ENCODE measurements at regions not wholly inside any gene's neighbourhood (a gene's known extent, or its start where the extent isn't known, plus 50 kb on each side); places are given as distances from the start of the nearest gene placed in this dataset.

DNA sequence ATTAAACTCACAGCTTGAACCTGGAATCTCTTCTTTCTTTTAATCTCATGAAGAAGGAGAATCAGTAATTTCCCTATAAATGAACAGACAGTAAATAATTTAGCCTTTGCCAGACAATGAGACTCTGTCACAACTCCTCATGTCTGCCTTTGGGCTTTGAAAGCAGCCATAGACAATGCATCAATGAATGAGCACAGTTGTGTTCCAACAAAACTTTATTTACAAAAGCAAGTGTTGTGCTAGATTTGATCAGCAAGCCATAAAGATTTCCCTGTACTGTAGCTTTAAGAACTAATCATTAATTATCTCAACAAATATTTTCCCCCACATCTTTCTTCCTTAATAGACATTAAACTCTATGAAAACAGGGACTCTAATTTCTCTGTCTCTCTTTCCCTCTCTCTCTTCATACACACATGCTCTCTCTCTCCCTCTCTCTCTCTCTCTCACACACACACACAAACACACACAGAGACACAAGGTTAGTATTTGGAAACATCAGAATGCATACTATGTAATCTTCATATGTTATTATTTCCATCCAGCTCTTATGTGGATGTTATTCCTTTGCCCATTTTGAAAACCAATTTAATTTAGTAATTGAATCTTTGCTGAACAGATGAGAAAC, 1209.8 kb upstream of the CDH6 start:
- H3K36me3 ChIP-seq (replicated peaks in 1 of 2; ENCODE audit: control insufficient read depth in 1 of 2, insufficient read depth in 2 of 2, low read length in 1 of 2) = no peaks in the 10 kb centered on the region
- no peak overlapping the region for H2AFZ ChIP-seq (ENCODE audit: low read depth)
- H3K9ac ChIP-seq = no peak overlapping the region
- H3K27ac ChIP-seq (ENCODE audit: low read depth in 2 of 2, low read length in 1 of 2) = no peak overlapping the region
- ChIA-PET CTCF (no interaction called here), POLR2A (no interaction called here)
- TF ChIP-seq FOSL2 (IDR thresholded peaks at IDR 0.05; ENCODE audit: borderline replicate concordance, low read depth) (no peak), GABPA (IDR thresholded peaks at IDR 0.05; ENCODE audit: low read depth) (no peak), NRF1 (IDR thresholded peaks at IDR 0.05; ENCODE audit: low read depth, low read length) (no peak), MAX (IDR thresholded peaks at IDR 0.05; ENCODE audit: low read depth) (no peak), USF1 (IDR thresholded peaks at IDR 0.05; ENCODE audit: borderline replicate concordance, low read depth) (no peak), NFIC (IDR thresholded peaks at IDR 0.05; ENCODE audit: borderline replicate concordance) (no peak), REST (IDR thresholded peaks at IDR 0.05; ENCODE audit: low read depth, low read length) (no peak), CHD2 (IDR thresholded peaks at IDR 0.05; ENCODE audit: low read length, partially characterized antibody) (no peak), RAD21 (IDR thresholded peaks at IDR 0.05; ENCODE audit: low read length) (no peak), SIN3A (IDR thresholded peaks at IDR 0.05; ENCODE audit: borderline replicate concordance, low read depth, low read length) (no peak), RXRA (IDR thresholded peaks at IDR 0.05; ENCODE audit: borderline replicate concordance, low read depth) (no peak), TCF12 (IDR thresholded peaks at IDR 0.05) (no peak), MEF2A (IDR thresholded peaks at IDR 0.05; ENCODE audit: borderline replicate concordance, low read depth) (no peak), IRF3 (IDR thresholded peaks at IDR 0.05; ENCODE audit: low read depth, low read length) (no peak), EZH2phosphoT487 (IDR thresholded peaks at IDR 0.05; ENCODE audit: borderline replicate concordance, low read depth) (no peak)
- TF ChIP-seq, protein P1, sequence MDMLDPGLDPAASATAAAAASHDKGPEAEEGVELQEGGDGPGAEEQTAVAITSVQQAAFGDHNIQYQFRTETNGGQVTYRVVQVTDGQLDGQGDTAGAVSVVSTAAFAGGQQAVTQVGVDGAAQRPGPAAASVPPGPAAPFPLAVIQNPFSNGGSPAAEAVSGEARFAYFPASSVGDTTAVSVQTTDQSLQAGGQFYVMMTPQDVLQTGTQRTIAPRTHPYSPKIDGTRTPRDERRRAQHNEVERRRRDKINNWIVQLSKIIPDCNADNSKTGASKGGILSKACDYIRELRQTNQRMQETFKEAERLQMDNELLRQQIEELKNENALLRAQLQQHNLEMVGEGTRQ (IDR thresholded peaks at IDR 0.05; ENCODE audit: borderline replicate concordance, low read depth, low read length) = no peak
- no peaks in the 10 kb centered on the region for H4K20me1 ChIP-seq (ENCODE audit: insufficient read depth)
- no peak for DNase-seq
- no peaks in the 10 kb centered on the region for H3K9me3 ChIP-seq
- H3K79me2 ChIP-seq (ENCODE audit: insufficient read depth) = no peaks in the 10 kb centered on the region
- H3K27me3 ChIP-seq (ENCODE audit: insufficient read depth) = no peaks in the 10 kb centered on the region
- no peak overlapping the region for H3K4me3 ChIP-seq (ENCODE audit: low read depth in 2 of 2, low read length in 1 of 2)
- no peaks in the 10 kb centered on the region for H3K9me2 ChIP-seq
- no peaks in the 10 kb centered on the region for H3F3A ChIP-seq (replicated peaks; ENCODE audit: insufficient read depth)
- H3K4me2 ChIP-seq = no peak overlapping the region
- H3K4me1 ChIP-seq (ENCODE audit: control insufficient read depth in 1 of 2, insufficient read depth in 2 of 2, low read depth in 1 of 2, low read length in 1 of 2) = no peaks in the 10 kb centered on the region

All from SK-N-SH (cell line).